HG03565 (cell line): ENCODE measurements at regions not wholly inside any gene's neighbourhood (a gene's known extent, or its start where the extent isn't known, plus 50 kb on each side); places are given as distances from the start of the nearest gene placed in this dataset.

Experiments
- ATAC-seq: cut with Tn5 transposase; IDR thresholded peaks from one replicate; pipeline ENCODE4 v1.9.1; 2021; ENCODE audit warnings: mild to moderate bottlenecking, moderate library complexity; ENCODE audit not compliant: unreplicated experiment

GRCh38 chr4:123867910-123868587, 471.5 kb downstream of the SPRY1 start:
- ATAC-seq, result no peak

- ATAC-seq, result no peak
These were observed 473.0 kb downstream of the SPRY1 start for GRCh38 chr4:123869286-123870215.

DNA sequence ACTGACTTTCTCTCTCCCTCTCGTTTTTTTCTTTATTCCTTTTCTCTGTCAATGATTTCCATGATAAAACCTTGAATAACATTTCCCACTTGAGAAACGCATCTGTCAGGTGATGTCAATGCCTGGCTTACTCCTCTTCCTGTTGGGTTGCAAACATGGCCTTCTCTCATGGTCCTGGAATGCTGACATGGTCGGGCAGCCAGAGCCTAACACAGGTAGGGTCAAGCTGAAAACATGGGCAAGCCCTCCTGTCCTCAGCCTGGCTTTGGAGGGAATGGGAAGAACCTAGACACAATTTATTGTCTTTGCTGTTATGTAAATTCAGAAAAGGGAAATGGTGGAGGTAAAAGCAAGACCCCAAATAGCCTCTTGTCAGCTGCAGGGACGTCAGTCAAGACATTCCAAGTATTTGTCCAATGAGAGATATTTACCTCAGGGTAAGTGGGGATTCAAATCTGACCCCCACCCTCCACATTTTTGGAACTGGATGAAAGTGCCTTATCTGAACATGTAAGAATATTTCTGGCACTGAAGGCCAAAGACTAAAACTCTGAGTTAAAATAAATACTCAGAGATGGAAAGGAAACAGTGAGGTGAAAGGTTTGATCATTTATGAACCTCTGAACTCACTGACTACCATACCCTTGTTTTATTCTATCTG, 473.8 kb downstream of the SPRY1 start:
- ATAC-seq, result no peak

DNA sequence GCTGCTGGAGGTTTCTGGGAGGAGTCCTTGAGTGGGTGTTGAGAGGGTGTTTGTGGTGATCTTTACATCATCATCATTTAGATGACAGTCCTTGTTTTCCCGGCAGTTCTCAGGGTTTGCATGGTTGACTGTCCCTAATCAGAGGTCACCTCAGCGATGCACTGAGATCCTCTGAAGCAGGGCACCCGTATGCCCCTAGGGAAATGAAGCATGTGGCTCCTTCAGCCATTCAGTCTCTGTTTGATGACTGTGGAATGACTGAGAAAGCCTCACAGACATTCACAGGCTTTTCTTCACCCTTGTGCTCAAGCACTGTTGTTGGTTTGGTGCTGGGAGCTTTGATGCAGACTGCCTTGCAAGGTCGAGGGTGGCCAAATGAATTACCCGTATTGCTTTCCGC, 474.7 kb downstream of the SPRY1 start:
- ATAC-seq, result no peak

DNA sequence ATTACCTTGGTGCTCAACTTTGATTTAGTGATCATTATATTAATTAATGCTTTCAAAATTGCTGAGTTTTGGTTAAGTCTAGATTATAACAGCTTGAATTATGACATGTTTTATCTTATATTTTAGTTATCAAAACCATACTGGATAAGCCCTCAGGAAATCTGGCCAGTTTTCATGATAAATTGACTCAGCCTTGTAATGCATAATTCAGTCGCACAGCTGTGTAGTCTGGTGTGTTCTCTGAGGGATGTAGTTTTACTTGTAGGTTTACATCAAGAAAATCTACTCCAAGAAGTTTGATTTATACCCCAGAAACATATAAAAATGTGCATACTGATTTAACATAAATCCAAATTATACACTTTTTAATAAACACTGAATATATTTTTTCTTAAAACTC, 477.5 kb downstream of the SPRY1 start:
- no peak for ATAC-seq

GRCh38 chr4:123876143-123876542, 479.5 kb downstream of the SPRY1 start:
- ATAC-seq, result no peak

DNA sequence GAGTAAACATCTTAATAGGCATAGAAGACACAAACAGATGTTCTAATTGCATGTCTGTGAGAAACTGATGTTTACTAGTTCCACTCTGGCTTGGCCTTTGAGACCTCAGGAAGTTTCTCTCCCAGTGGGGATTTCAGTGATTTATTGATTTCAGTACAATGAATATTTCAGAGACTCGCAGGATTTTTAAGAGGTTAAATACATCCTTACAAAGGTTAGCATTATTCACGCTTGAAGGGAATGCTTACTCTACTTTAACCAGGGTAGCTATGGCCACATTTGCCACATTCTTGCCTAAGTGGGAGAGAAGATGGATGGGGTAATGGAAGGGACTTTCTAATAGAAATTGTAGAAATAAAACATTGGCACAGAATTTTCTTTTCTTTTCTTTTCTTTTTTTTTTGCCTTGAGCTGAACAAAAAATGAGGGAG, 480.1 kb downstream of the SPRY1 start:
- ATAC-seq, result no peak

DNA sequence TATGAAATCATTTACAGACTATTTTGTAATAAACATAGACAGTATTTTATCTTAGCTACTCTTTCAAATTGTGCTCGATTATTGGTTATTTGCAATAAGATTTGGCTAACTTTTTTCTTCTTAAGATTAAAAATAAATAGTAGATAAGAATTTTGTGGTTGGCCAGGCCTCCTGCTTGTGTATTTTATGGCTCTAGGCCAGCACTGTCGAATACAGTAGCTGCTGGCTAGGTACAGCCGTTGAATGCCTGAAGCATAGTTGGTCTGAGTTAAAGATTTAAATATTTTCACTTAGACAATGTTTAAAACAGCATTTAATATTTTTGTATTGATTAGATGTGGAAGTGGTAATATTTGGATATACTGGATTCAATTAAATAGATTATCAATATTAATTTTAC, 481.0 kb downstream of the SPRY1 start:
- no peak for ATAC-seq

- ATAC-seq, result no peak
These were observed 482.4 kb downstream of the SPRY1 start for GRCh38 chr4:123878976-123879375.

DNA sequence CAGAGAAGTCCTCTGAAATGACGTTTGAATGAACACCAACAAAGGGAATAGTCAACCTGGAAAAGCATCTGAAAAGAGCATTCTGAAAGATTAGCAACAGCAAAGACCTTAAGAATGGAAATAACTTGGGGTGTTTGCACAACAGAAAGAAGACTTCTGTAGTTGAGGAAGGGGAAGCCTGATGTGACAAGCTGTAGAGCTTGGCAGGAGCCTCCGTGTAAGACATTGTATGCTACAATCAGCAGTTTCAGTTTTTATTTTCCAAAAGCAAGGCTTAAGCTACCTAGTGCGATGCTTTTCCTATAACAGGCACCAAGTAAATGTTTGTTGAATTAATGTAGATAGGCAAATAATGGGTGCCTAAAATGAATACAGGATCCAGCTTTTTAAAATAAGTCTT, 484.0 kb downstream of the SPRY1 start:
- ATAC-seq, result no peak

DNA sequence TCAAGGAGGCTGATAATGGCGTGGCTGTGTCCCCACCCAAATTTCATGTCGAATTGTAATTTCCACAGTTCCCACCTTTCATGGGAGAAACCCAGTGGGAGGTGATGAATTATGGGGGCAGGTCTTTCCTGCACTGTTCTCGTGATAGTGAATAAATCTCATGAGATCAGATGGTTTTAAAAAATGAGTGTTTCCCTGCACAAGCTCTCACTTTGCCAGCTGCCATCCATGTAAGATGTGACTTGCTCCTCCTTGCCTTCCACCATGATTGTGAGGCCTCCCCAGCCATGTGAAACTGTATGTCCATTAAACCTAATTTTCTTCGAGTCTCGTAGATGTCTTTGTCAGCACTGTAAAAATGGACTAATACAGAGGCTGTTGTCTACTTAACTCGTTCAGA, 488.3 kb downstream of the SPRY1 start:
- no peak for ATAC-seq

GRCh38 chr4:123889507-123889906, 492.9 kb downstream of the SPRY1 start:
- ATAC-seq, result no peak

GRCh38 chr4:123890889-123891288, 494.3 kb downstream of the SPRY1 start:
- ATAC-seq, result no peak

DNA sequence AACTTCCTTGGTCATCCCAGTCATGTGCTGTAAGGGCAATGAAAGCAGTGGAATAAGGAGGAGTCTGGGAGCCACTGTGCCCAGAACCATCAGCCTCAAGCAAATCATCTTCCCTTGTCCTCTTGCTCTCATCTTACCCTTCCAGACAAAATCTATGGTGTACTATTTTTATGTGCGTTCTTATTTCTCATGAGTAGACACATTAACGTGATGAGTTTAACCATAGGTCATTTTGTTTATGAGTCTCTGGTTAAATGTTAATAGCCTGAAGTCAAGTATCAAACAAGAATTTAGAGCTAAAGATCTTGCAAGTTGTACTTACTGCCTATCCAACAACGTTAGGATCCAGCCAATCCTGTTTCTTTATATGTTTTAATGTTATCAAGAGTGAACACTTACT, 495.3 kb downstream of the SPRY1 start:
- no peak for ATAC-seq

DNA sequence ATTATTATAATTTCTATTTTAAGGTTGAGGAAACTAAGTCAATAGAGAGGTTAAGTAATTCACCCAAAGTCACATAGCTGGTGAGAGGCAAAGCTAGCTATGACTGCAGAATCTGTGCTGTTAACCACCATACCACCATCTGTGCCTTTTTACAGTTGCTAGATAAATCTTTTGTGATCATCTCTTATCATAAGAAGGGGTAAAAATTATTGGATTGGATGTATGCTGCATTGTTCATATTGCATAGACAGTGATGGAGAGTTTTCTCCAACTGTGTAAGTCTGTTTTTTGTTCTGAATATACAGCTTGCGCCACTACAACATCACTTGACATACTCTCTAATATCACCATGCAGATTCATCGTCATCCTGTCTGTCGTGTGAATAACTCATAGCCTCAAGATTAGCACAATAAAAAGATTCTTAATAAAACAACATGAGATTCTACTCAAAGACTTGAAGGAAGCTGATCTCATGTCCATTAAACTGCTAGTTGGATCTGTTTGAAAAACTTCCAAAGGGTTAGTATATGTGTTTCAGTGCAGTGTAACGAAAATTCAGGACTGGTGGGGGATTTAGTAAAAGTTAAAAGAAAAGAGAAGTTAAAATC, 495.9 kb downstream of the SPRY1 start:
- ATAC-seq, result no peak

GRCh38 chr4:123893011-123893981, 496.7 kb downstream of the SPRY1 start:
- no peak for ATAC-seq

DNA sequence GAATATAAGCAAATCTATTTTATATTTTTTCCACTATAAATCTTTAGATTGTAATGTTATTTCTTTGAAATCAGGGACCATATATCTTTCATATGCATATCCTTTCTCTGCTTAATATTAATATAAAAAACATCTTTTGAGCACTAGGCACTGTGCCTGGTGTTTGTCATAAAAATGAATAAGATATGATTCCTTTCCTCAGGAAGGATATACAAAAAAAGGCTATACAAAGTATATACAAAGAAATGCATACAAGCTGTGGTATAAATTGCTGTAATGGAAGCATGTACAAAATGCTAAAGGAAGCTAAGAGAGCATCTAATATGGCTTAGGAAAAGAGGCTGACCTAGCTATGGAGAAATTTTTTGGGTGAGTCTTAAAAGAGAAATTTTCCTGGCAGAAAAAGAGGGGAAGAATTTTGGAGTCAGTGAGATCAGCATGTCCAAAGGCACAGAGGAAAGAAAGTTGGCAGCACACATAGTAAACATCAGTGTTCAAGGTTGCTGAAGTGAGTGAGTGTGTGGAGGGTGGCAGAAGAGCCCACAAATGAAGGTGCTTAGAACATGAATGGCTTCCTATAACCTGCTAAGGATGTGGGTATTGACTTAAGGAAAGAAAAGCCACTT, 500.0 kb downstream of the SPRY1 start:
- no peak for ATAC-seq

GRCh38 chr4:123898946-123899666, 502.5 kb downstream of the SPRY1 start:
- ATAC-seq, result no peak

DNA sequence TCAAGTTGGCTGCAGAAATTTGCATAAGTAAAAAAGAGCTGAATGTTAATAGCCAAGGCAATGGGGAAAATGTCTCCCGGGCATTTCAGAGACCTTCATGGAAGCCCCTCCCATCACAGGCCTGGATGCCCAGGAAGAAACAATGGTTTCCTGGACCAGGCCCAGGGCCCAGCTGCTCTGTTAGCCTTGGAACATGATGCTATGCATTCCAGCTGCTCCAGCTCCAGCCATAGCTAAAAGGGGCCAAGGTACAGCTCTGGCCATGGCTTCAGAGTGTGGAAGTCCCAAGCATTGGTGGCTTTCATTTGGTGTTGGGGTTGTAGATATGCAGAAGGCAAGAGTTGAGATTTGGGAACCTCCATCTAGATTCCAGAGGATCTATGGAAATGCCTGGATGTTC, 508.3 kb downstream of the SPRY1 start:
- ATAC-seq, result no peak
